GM23248 (cell line): ENCODE measurements at regions not wholly inside any gene's neighbourhood (a gene's known extent, or its start where the extent isn't known, plus 50 kb on each side); places are given as distances from the start of the nearest gene placed in this dataset.

ENCODE experiments used
- DNase-seq: peaks from one replicate; pipeline ENCODE4 v3.0.0-alpha.2; 2015
- H2AFZ ChIP-seq: fragments of 200-600 bp; sonication (generic); 2 replicates; pipeline ENCODE4 v1.6.1; 2016; ENCODE audit warnings: antibody characterized with exemption
- H3F3A ChIP-seq: fragments of 200-600 bp; sonication (generic); 2 replicates; pipeline ENCODE4 v1.6.1; 2016; ENCODE audit warnings: mild to moderate bottlenecking, antibody characterized with exemption, mixed run types; ENCODE audit not compliant: insufficient read depth
- H3K27ac ChIP-seq: fragments of 200-600 bp; sonication (generic); 2 replicates; pipeline ENCODE4 v1.5.1; 2016; ENCODE audit warnings: mild to moderate bottlenecking
- H3K27me3 ChIP-seq: fragments of 200-600 bp; sonication (generic); replicated peaks from 2 replicates; pipeline ENCODE4 v1.6.1; 2016; ENCODE audit warnings: mild to moderate bottlenecking; ENCODE audit not compliant: insufficient read depth
- H3K36me3 ChIP-seq: fragments of 200-600 bp; sonication (generic); 2 replicates; pipeline ENCODE4 v1.6.1; 2016; ENCODE audit warnings: low read depth, mild to moderate bottlenecking
- H3K4me1 ChIP-seq: fragments of 200-600 bp; sonication (generic); 2 replicates; pipeline ENCODE4 v1.6.1; 2016; ENCODE audit warnings: mild to moderate bottlenecking; ENCODE audit not compliant: insufficient read depth
- H3K4me2 ChIP-seq: fragments of 200-600 bp; sonication (generic); one replicate; pipeline ENCODE4 v1.6.1; 2016; ENCODE audit warnings: mild to moderate bottlenecking; ENCODE audit not compliant: unreplicated experiment
- H3K4me3 ChIP-seq: fragments of 200-600 bp; sonication (generic); 2 replicates; pipeline ENCODE4 v1.5.1; 2016; ENCODE audit warnings: mild to moderate bottlenecking
- H3K79me2 ChIP-seq: fragments of 200-600 bp; sonication (generic); 2 replicates; pipeline ENCODE4 v1.6.1; 2016; ENCODE audit warnings: mild to moderate bottlenecking; ENCODE audit not compliant: insufficient read depth
- H3K9ac ChIP-seq: fragments of 200-600 bp; sonication (generic); 2 replicates; pipeline ENCODE4 v1.6.1; 2016; ENCODE audit warnings: mild to moderate bottlenecking
- H3K9me2 ChIP-seq: fragments of 200-600 bp; sonication (generic); 2 replicates; pipeline ENCODE4 v1.6.1; 2016; ENCODE audit warnings: mixed run types, mild to moderate bottlenecking, moderate library complexity; ENCODE audit not compliant: insufficient read depth
- H3K9me3 ChIP-seq: fragments of 200-600 bp; sonication (generic); one replicate; pipeline ENCODE4 v1.6.1; 2017; ENCODE audit warnings: low read depth
- H4K20me1 ChIP-seq: fragments of 200-600 bp; sonication (generic); 2 replicates; pipeline ENCODE4 v1.6.0; 2016; ENCODE audit not compliant: insufficient read depth
- EZH2 ChIP-seq: fragments of 200-600 bp; sonication (generic); IDR thresholded peaks from 2 replicates; pipeline ENCODE4 v1.6.1; 2018; ENCODE audit warnings: antibody characterized with exemption, mild to moderate bottlenecking; ENCODE audit not compliant: insufficient read depth, poor library complexity, severe bottlenecking
- EZH2phosphoT487 ChIP-seq: fragments of 200-600 bp; sonication (generic); IDR thresholded peaks from 2 replicates; pipeline ENCODE4 v1.6.1; 2018; ENCODE audit warnings: antibody characterized with exemption, moderate library complexity, mild to moderate bottlenecking, low read depth; ENCODE audit not compliant: insufficient read depth
- WGBS, 2 experiments: methylation state at CpG; one replicate each; pipeline ENCODE4 v1.1.6; 2015 to 2017; ENCODE audit warnings: low lambda C conversion rate in 2 of 2, low coverage in 1 of 2; ENCODE audit errors: missing lambda C conversion rate in 2 of 2; 5-methylcytosine and 5-hydroxymethylcytosine counted together
- in situ Hi-C: fragments of 300-500 bp; cut with MboI; formaldehyde crosslinking; loops from 2 replicates; pipeline ENCODE4 v1.15.0; 2020

DNA sequence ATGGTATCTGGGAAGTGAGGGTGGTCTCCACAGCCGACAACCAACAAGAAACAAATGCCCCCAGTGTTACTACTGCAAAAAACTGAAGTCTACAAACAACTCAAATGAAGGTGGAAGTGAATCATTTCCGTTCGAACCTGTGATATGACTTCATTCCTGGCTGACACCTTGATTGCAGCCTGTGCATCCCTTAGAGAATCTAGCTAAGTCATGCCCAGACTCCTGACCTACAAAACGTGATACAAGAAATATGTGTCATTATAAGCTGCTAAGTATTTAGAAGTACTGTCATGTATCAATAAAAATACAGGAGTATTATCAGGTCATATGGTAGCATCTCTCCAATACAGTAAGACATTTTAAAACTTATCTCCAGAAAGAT lies 959.7 kb upstream of the LCORL start:
- no peaks in the 10 kb centered on the region for H3K36me3 ChIP-seq
- no peaks in the 10 kb centered on the region for H3K4me1 ChIP-seq
- H3K9me3 ChIP-seq = no peaks in the 10 kb centered on the region
- H3K27ac ChIP-seq = no peak overlapping the region
- DNase-seq = no peak
- in situ Hi-C loops = no loop called here
- no peak overlapping the region for H2AFZ ChIP-seq
- WGBS, 2 experiments = 25 to 31% methylated on average over 4 of the region's 4 CpGs
- no peaks in the 10 kb centered on the region for H4K20me1 ChIP-seq
- H3F3A ChIP-seq = no peaks in the 10 kb centered on the region
- TF ChIP-seq EZH2 (no peak), EZH2phosphoT487 (no peak)
- H3K4me3 ChIP-seq = no peak overlapping the region
- H3K4me2 ChIP-seq = no peak overlapping the region
- no peak overlapping the region for H3K9ac ChIP-seq
- H3K9me2 ChIP-seq = no peaks in the 10 kb centered on the region
- H3K79me2 ChIP-seq = no peaks in the 10 kb centered on the region
- no peaks in the 10 kb centered on the region for H3K27me3 ChIP-seq

DNA sequence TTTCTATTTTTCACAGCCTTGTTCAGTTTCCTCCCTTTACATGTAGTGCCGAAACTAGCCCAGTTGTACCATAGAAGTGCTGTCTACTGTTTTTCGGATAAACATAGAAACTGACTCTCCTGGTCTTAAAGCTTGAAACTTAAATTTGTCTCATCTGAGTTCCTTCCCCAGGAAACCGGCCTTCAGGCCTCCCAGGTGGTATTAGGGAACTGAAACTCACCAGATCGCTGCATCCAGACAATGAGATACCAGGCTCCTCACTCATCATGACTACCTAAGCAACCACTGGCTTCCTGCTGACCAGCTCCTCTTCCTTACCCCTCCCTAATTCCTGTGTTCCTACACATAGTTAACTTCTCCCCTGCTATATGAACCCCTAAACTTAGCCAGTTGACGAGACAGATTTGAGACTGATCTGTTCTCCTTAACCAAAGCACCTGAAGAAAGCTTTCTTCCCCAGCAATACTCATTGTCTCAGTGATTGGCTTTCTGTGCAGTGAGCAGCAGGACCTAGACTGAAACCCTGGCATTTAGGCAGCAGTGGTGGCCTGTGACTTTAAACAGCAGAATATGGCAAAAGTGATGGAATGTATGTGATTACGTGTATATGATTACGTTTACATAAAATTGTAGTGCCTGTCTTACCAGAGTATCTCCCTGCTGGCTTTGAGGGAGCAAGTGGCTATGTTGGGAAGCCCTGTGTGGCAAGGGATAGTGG lies 959.1 kb upstream of the LCORL start:
- H3K9me3 ChIP-seq = no peaks in the 10 kb centered on the region
- H3K27me3 ChIP-seq = no peaks in the 10 kb centered on the region
- no peak overlapping the region for H2AFZ ChIP-seq
- no peaks in the 10 kb centered on the region for H3K4me1 ChIP-seq
- TF ChIP-seq EZH2phosphoT487 = no peak
- no peak for TF ChIP-seq EZH2
- H4K20me1 ChIP-seq = no peaks in the 10 kb centered on the region
- H3K9ac ChIP-seq = no peak overlapping the region
- H3K79me2 ChIP-seq = no peaks in the 10 kb centered on the region
- H3K27ac ChIP-seq = no peak overlapping the region
- DNase-seq = no peak
- H3F3A ChIP-seq = no peaks in the 10 kb centered on the region
- no peak overlapping the region for H3K4me2 ChIP-seq
- H3K4me3 ChIP-seq = no peak overlapping the region
- H3K36me3 ChIP-seq = no peaks in the 10 kb centered on the region
- 25 to 32% methylated on average over 7 of the region's 7 CpGs for WGBS, 2 experiments
- H3K9me2 ChIP-seq = no peaks in the 10 kb centered on the region
- in situ Hi-C loops = no loop called here

DNA sequence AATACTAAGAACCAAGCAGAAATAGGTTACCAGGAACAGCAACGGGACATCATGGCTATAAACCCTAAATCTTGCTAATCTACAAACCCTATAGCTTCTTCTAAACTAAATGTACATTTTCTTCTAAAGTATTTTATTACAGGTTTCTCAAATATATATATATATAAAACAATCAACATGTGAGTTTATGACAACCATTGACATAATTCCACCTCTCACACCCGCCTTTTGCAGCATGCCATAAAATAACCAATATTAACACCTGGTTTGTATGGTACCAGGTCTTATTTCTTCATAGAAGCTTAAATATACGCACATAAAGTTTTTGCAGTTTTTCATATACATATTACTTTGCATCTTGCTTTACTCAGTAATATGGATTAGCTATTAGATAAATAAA lies 955.3 kb upstream of the LCORL start:
- DNase-seq = no peak
- 15 to 24% methylated on average over 3 of the region's 3 CpGs for WGBS, 2 experiments
- no peak overlapping the region for H3K4me3 ChIP-seq
- H3K9me2 ChIP-seq = no peaks in the 10 kb centered on the region
- H4K20me1 ChIP-seq = no peaks in the 10 kb centered on the region
- no peak overlapping the region for H3K4me2 ChIP-seq
- no peak for TF ChIP-seq EZH2
- H3K9ac ChIP-seq = no peak overlapping the region
- H3K36me3 ChIP-seq = no peaks in the 10 kb centered on the region
- H3K9me3 ChIP-seq = no peaks in the 10 kb centered on the region
- H3K4me1 ChIP-seq = no peaks in the 10 kb centered on the region
- in situ Hi-C loops = no loop called here
- H3K27me3 ChIP-seq = no peaks in the 10 kb centered on the region
- H3K79me2 ChIP-seq = no peaks in the 10 kb centered on the region
- no peak overlapping the region for H3K27ac ChIP-seq
- H2AFZ ChIP-seq = no peak overlapping the region
- H3F3A ChIP-seq = no peaks in the 10 kb centered on the region

DNA sequence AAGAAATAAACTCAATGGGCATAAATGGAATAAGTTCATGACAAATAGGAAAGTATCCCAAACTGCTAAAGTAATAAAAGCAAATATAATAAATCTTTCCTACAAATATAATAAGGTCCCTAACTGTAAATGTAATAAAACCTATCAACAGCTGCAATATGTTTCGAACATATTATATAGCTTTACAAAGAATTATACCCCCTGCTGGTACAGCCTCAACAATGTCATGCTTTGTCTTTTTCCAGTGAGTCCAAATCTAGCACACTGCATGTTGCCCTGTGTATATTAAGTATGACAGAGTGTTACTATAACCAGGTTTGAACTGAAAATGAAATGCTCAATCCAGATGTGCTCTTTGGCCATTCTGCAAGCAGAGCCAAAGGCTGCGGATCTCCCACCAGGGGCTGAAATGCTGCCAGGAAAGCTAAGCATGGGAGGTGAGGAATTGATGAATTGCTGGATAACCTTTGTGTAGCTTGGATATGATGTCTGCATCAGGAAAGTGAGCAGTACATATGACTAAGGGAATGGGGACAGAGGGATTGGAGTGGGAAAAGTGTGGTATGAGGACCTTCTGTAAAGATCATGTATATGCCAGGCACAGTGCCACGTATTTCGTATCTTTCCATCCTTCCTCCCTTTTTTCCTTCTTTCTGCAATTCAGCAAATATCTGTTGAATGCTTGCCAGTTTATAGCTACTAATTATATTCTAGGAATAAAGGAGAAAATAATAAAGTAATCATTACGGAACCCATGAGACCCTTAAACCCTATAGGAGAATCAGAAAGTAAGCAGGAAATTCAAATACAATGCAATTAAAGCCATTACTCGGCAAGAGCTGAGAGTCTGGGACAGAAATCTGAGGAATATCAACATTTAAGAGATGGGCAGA lies 954.6 kb upstream of the LCORL start:
- WGBS, 2 experiments = 14 to 23% methylated on average over 6 of the region's 6 CpGs
- Histone ChIP-seq H3K4me2 (no peak overlapping the region), H3K4me3 (no peak overlapping the region), H2AFZ (no peak overlapping the region), H3K27ac (no peak overlapping the region), H3F3A (no peaks in the 10 kb centered on the region), H3K79me2 (no peaks in the 10 kb centered on the region), H3K4me1 (no peaks in the 10 kb centered on the region), H3K9me3 (no peaks in the 10 kb centered on the region), H3K9me2 (no peaks in the 10 kb centered on the region), H3K27me3 (no peaks in the 10 kb centered on the region), H3K36me3 (no peaks in the 10 kb centered on the region), H3K9ac (no peak overlapping the region), H4K20me1 (no peaks in the 10 kb centered on the region)
- TF ChIP-seq EZH2 = no peak
- TF ChIP-seq EZH2phosphoT487 = no peak
- DNase-seq = no peak
- in situ Hi-C loops = no loop called here
